Fibroblast of lung (primary cell): ENCODE measurements at regions not wholly inside any gene's neighbourhood (a gene's known extent, or its start where the extent isn't known, plus 50 kb on each side); places are given as distances from the start of the nearest gene placed in this dataset.

ENCODE experiments used
- DNase-seq, 2 donors: peaks; one replicate each; pipeline versions ENCODE4 v3.0.0 to v3.0.0-alpha.2; 2010; ENCODE audit warnings: low read depth in 2 of 2
- H2AFZ ChIP-seq: 2 replicates; pipeline ENCODE4 v1.5.1; 2012; ENCODE audit warnings: low read length, control low read depth, inconsistent platforms
- H3K27ac ChIP-seq: 2 replicates; pipeline ENCODE4 v1.5.1; 2011; ENCODE audit warnings: low read length, control low read depth; ENCODE audit not compliant: insufficient read depth
- H3K27me3 ChIP-seq: 2 replicates; pipeline ENCODE4 v1.5.1; 2011; ENCODE audit warnings: mild to moderate bottlenecking, low read length; ENCODE audit not compliant: control insufficient read depth, insufficient read depth
- H3K36me3 ChIP-seq: 2 replicates; pipeline ENCODE4 v1.5.1; 2011; ENCODE audit warnings: low read length; ENCODE audit not compliant: control insufficient read depth, insufficient read depth
- H3K4me1 ChIP-seq: 2 replicates; pipeline ENCODE4 v1.5.1; 2011; ENCODE audit warnings: low read length; ENCODE audit not compliant: control insufficient read depth, insufficient read depth; ENCODE audit errors: extremely low read depth
- H3K4me2 ChIP-seq: 2 replicates; pipeline ENCODE4 v1.5.1; 2011; ENCODE audit warnings: low read length, control low read depth; ENCODE audit not compliant: insufficient read depth; ENCODE audit errors: extremely low read depth
- H3K4me3 ChIP-seq, 4 experiments: fragments of 200-600 bp in 1 of 4; sonication (generic) in 1 of 4; replicated peaks in 1 of 4; 2 replicates each; pipeline ENCODE4 v1.5.1; 2011 to 2016; ENCODE audit warnings: low read length in 4 of 4, low read depth in 3 of 4, mild to moderate bottlenecking in 3 of 4, control low read depth in 2 of 4, inconsistent platforms in 1 of 4, mixed read lengths in 1 of 4; ENCODE audit not compliant: insufficient read depth in 1 of 4; ENCODE audit errors: control extremely low read depth in 1 of 4
- H3K79me2 ChIP-seq: 2 replicates; pipeline ENCODE4 v1.5.1; 2012; ENCODE audit warnings: mild to moderate bottlenecking, low read length, inconsistent platforms; ENCODE audit not compliant: control insufficient read depth, insufficient read depth
- H3K9ac ChIP-seq: 2 replicates; pipeline ENCODE4 v1.5.1; 2011; ENCODE audit warnings: mild to moderate bottlenecking, low read length, control low read depth; ENCODE audit not compliant: insufficient read depth
- H3K9me3 ChIP-seq: 2 replicates; pipeline ENCODE4 v1.5.1; 2012; ENCODE audit warnings: low read depth, low read length; ENCODE audit not compliant: control insufficient read depth, insufficient read depth
- H4K20me1 ChIP-seq: 2 replicates; pipeline ENCODE4 v1.5.1; 2011; ENCODE audit warnings: low read length; ENCODE audit not compliant: control insufficient read depth, insufficient read depth; ENCODE audit errors: extremely low read depth
- CTCF ChIP-seq, 2 donors: IDR thresholded peaks in 1 of 2; conservative IDR thresholded peaks in 1 of 2; 1 replicate in 1 of 2; 2 replicates in 1 of 2; pipeline ENCODE4 v1.5.1; 2011 to 2012; ENCODE audit warnings: low read length in 2 of 2, control low read depth in 1 of 2, inconsistent platforms in 1 of 2, low read depth in 1 of 2, mild to moderate bottlenecking in 1 of 2
- EZH2 ChIP-seq: IDR thresholded peaks from 2 replicates; pipeline ENCODE4 v1.5.1; 2012; ENCODE audit warnings: low read length, control low read depth, mild to moderate bottlenecking; ENCODE audit errors: missing control alignments

- H3K36me3 ChIP-seq: no peaks in the 10 kb centered on the region
Observed at GRCh38 chr7:52431082-52431815, 604.2 kb upstream of the POM121L12 start.

GRCh38 chr7:52423251-52423650, 612.2 kb upstream of the POM121L12 start:
- Histone ChIP-seq H3K27me3 (no peaks in the 10 kb centered on the region), H3K9me3 (no peaks in the 10 kb centered on the region), H3K36me3 (no peaks in the 10 kb centered on the region), H3K4me2 (no peak overlapping the region), H3K9ac (no peak overlapping the region), H3K27ac (no peak overlapping the region), H3K4me3 (no peak overlapping the region), H3K4me1 (no peaks in the 10 kb centered on the region), H4K20me1 (no peaks in the 10 kb centered on the region), H2AFZ (no peak overlapping the region), H3K79me2 (no peaks in the 10 kb centered on the region)
- no peak for DNase-seq
- TF ChIP-seq EZH2 (no peak), CTCF (conservative IDR thresholded peaks at IDR 0.05 in 1 of 2, IDR thresholded peaks at IDR 0.05 in 1 of 2; ENCODE audit: low read depth in 1 of 2, low read length in 2 of 2) (no peak)

More at GRCh38 chr7:52431082-52431815, 604.2 kb upstream of the POM121L12 start:
- Histone ChIP-seq H4K20me1 (no peaks in the 10 kb centered on the region), H3K27me3 (no peaks in the 10 kb centered on the region), H3K27ac (no peak overlapping the region), H3K4me2 (no peak overlapping the region), H3K79me2 (no peaks in the 10 kb centered on the region), H3K9me3 (no peaks in the 10 kb centered on the region), H3K4me1 (no peaks in the 10 kb centered on the region), H3K4me3 (no peak overlapping the region), H2AFZ (no peak overlapping the region), H3K9ac (no peak overlapping the region)
- TF ChIP-seq EZH2 (no peak), CTCF (conservative IDR thresholded peaks at IDR 0.05 in 1 of 2, IDR thresholded peaks at IDR 0.05 in 1 of 2; ENCODE audit: low read depth in 1 of 2, low read length in 2 of 2) (no peak)
- no peak for DNase-seq

GRCh38 chr7:52413051-52413450, 622.4 kb upstream of the POM121L12 start:
- no peaks in the 10 kb centered on the region for H3K4me1 ChIP-seq
- H3K4me2 ChIP-seq: no peak overlapping the region
- no peaks in the 10 kb centered on the region for H3K36me3 ChIP-seq
- peaks cover 1% of the 10 kb centered on the region for H4K20me1 ChIP-seq
- no peak overlapping the region for H3K9ac ChIP-seq
- no peak for TF ChIP-seq CTCF (conservative IDR thresholded peaks at IDR 0.05 in 1 of 2, IDR thresholded peaks at IDR 0.05 in 1 of 2; ENCODE audit: low read depth in 1 of 2, low read length in 2 of 2)
- TF ChIP-seq EZH2: no peak
- H3K27ac ChIP-seq: no peak overlapping the region
- H3K79me2 ChIP-seq: no peaks in the 10 kb centered on the region
- H2AFZ ChIP-seq: no peak overlapping the region
- DNase-seq: no peak
- no peaks in the 10 kb centered on the region for H3K27me3 ChIP-seq
- no peaks in the 10 kb centered on the region for H3K9me3 ChIP-seq
- H3K4me3 ChIP-seq: no peak overlapping the region
